IgD-negative memory B cell (primary cell): ENCODE measurements at regions not wholly inside any gene's neighbourhood (a gene's known extent, or its start where the extent isn't known, plus 50 kb on each side); places are given as distances from the start of the nearest gene placed in this dataset.

Source experiments
- H3K27ac Mint-ChIP-seq, 3 donors: one replicate each; pipeline ENCODE4 v1.8.0; 2020 to 2022; ENCODE audit warnings: mild to moderate bottlenecking in 3 of 3, mixed read lengths in 3 of 3, moderate library complexity in 1 of 3
- H3K27me3 Mint-ChIP-seq: one replicate; pipeline ENCODE4 v1.8.0; 2021; ENCODE audit warnings: mixed read lengths
- H3K36me3 Mint-ChIP-seq: one replicate; pipeline ENCODE4 v1.8.0; 2020; ENCODE audit warnings: mild to moderate bottlenecking, mixed read lengths
- H3K4me1 Mint-ChIP-seq, 3 donors: one replicate each; pipeline ENCODE4 v1.8.0; 2020 to 2022; ENCODE audit warnings: mixed read lengths in 3 of 3, mild to moderate bottlenecking in 1 of 3
- H3K4me3 Mint-ChIP-seq, 4 donors: one replicate each; pipeline ENCODE4 v1.8.0; 2020 to 2022; ENCODE audit warnings: mild to moderate bottlenecking in 4 of 4, mixed read lengths in 4 of 4, moderate library complexity in 3 of 4
- H3K9me3 Mint-ChIP-seq, 3 donors: one replicate each; pipeline ENCODE4 v1.8.0; 2020 to 2021; ENCODE audit warnings: mixed read lengths in 3 of 3, mild to moderate bottlenecking in 1 of 3

DNA sequence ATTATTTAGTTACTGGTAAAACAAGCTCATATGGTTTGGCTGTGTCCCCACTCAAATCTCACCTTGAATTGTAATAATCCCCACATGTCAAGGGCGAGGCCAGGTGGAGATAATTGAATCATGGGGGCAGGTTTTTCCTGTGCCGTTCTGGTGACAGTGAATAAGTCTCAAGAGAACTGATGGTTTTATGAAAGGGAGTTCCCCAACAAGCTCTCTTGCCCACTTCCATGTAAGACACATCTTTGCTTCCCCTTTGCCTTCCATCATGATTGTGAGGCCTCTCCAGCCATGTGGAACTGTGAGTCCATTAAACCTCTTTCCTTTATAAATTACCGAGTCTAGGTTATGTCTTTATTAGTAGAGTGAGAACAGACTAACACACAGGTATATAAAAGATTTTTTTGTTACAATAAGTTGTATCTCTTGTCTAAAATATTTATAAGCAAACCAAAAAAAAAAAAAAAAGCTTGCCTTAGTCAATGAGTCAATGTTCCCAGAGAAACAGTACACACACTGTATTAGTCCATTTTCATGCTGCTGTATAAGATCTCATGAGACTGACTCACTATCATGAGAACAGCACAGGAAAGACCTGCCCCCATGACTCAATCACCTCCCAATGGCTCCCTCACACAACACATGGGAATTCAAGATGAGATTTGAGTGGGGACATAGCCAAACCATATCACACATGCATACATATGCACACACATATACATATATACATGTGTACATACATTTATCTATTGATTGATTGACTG is 138.3 kb downstream of the BASP1 start:
- H3K36me3 Mint-ChIP-seq, result peaks cover 3% of the 10 kb centered on the region
- H3K27ac Mint-ChIP-seq, result no peak overlapping the region
- H3K9me3 Mint-ChIP-seq, result peaks cover 0 to 11% (median 4%) of the 10 kb centered on the region in 3 donors
- H3K27me3 Mint-ChIP-seq, result no peaks in the 10 kb centered on the region
- H3K4me3 Mint-ChIP-seq, result no peak overlapping the region
- H3K4me1 Mint-ChIP-seq, result peaks cover 5 to 11% (median 7%) of the 10 kb centered on the region in 3 donors

DNA sequence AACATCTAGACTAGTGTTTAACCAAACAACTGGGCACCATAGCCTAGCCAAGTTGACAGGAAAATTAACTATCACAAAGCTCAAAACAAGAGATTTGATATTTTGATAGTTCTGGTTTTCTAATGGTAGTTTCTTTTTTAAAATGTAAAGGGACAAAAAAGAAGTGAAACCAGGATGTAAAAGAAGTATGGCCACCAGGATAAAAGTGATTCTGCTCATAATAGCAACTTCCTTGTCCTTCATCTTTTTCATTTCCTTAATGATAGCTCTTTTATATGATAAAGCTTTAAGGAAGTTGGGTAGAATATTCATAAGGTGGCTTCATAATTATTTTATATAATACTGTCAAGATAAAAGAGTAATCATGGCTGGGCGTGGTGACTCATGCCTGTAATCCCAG is 139.1 kb downstream of the BASP1 start:
- H3K9me3 Mint-ChIP-seq, result peaks cover 0 to 11% (median 4%) of the 10 kb centered on the region in 3 donors
- no peak overlapping the region for H3K4me3 Mint-ChIP-seq
- peak overlapping the region in 1 of 3 donors; percentile 21 for H3K27ac Mint-ChIP-seq
- no peaks in the 10 kb centered on the region for H3K27me3 Mint-ChIP-seq
- peaks cover 5 to 11% (median 7%) of the 10 kb centered on the region in 3 donors for H3K4me1 Mint-ChIP-seq
- peaks cover 3% of the 10 kb centered on the region for H3K36me3 Mint-ChIP-seq

DNA sequence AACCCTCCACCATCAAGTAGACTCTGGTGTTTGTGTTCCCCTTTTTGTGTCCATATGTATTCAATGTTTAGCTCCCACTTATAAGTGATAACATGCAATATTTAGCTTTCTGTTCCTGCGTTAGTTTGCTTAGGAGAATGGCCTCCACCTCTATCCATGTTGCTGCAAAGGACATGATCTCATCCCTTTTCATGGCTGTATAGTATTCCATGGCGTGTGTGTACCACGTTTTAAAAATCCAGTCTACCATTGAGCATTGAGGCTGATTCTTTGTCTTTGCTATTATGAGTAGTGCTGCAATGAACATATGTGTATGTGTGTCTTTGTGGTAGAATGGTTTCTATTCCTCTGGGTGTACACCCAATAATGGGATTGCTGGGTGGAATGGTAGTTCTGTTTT is 140.1 kb downstream of the BASP1 start:
- Mint-ChIP-seq H3K4me1 (peaks cover 5 to 11% (median 7%) of the 10 kb centered on the region in 3 donors), H3K4me3 (no peak overlapping the region), H3K27me3 (no peaks in the 10 kb centered on the region), H3K36me3 (peaks cover 3% of the 10 kb centered on the region), H3K27ac (no peak overlapping the region), H3K9me3 (peaks cover 0 to 9% (median 4%) of the 10 kb centered on the region in 3 donors)

DNA sequence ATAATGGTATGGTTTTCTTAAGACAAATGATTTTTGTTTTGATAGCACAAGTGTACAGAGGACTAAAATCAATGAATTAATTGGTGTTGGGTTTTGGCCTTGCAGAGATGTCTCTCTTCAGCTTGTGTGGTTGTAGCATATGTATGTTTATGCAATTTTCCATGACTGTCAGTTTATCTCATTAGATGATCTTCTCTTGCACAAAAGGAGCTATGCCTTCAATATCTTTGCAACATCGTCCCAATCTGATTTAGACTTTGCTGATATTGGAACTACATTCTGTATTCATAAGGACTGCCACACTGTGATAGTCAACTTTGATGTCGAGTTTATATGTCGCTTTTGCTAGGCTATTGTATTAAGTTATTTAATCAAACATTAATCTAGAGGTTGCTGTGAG is 140.0 kb upstream of the TAF11L2 start:
- H3K4me1 Mint-ChIP-seq, result peaks cover 5 to 11% (median 7%) of the 10 kb centered on the region in 3 donors
- H3K9me3 Mint-ChIP-seq, result peaks cover 0 to 9% (median 4%) of the 10 kb centered on the region in 3 donors
- H3K4me3 Mint-ChIP-seq, result no peak overlapping the region
- no peak overlapping the region for H3K27ac Mint-ChIP-seq
- no peaks in the 10 kb centered on the region for H3K27me3 Mint-ChIP-seq
- H3K36me3 Mint-ChIP-seq, result peaks cover 3% of the 10 kb centered on the region

DNA sequence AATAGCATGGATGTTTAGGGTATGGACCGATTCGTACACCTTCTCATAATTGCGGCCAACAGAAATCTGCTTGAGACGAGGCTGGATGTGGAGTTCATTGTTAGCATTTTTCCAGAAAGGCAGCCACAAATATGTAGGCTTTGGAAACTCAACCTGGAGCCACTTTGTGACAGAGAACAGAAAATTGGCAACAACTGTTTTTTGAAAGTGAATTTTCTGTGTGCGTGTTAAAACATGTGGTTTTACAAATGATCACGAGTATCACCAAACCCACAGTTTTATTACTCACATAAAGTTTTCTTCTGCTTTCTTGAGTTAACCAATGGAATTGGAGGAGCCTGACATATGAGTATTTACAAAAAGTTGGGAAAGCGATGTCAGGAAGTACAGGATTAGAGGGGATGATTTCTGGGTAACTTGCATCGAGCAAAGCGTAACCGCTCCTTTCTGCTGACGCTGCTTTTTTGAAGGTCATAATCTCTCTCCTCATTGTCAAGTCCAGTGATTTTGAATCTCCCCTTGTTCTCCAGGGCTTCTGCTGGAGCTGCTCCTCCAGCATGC is 138.5 kb upstream of the TAF11L2 start:
- peaks cover 3% of the 10 kb centered on the region for H3K36me3 Mint-ChIP-seq
- H3K4me3 Mint-ChIP-seq, result no peak overlapping the region
- H3K27ac Mint-ChIP-seq, result no peak overlapping the region
- peaks cover 0 to 9% (median 4%) of the 10 kb centered on the region in 3 donors for H3K9me3 Mint-ChIP-seq
- H3K27me3 Mint-ChIP-seq, result no peaks in the 10 kb centered on the region
- H3K4me1 Mint-ChIP-seq, result peaks cover 5 to 11% (median 7%) of the 10 kb centered on the region in 3 donors

DNA sequence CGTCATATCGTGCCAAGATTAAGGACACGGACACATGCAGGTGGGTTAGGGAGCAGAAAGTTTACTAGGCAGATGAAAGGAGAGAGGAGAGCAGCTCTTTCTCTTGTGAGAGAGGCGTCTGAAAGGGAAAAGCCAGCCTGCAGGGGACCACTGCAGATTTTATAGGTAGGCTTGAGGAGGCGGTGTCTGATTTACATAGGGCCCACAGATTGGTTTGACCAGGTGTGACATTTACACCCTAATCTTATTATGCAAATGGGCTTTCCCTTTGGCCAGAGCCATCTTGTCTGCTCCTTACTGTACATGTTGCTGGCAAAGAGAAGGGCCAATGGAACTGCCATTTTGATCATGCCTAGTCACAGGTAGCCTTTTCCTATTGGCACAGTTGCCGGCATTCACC is 137.2 kb upstream of the TAF11L2 start:
- H3K4me3 Mint-ChIP-seq, result no peak overlapping the region
- no peaks in the 10 kb centered on the region for H3K27me3 Mint-ChIP-seq
- peaks cover 1 to 5% (median 3%) of the 10 kb centered on the region in 3 donors for H3K4me1 Mint-ChIP-seq
- no peak overlapping the region for H3K27ac Mint-ChIP-seq
- peaks cover 0 to 5% (median 4%) of the 10 kb centered on the region in 3 donors for H3K9me3 Mint-ChIP-seq
- H3K36me3 Mint-ChIP-seq, result peaks cover 3% of the 10 kb centered on the region

DNA sequence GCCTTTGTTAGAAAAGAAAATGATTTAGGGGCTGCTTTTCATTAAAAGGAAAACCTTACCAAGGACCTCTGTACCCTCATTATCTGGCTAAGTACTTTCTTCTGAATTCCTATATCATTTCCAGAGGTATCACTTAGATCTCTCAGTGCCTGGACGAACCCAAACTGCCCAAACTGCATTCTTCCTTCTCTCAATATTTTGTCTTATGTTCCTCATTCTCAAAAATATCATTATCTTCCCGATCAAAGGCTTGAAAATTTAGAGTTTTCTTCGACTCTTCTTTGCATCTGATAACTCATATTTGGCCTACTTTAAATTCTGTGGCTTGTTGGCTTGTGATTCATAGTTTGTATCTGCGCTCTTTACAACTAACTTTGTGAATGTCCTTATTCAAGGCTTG is 136.7 kb upstream of the TAF11L2 start:
- no peaks in the 10 kb centered on the region for H3K36me3 Mint-ChIP-seq
- H3K27ac Mint-ChIP-seq, result no peak overlapping the region
- H3K9me3 Mint-ChIP-seq, result peaks cover 0 to 7% (median 4%) of the 10 kb centered on the region in 3 donors

DNA sequence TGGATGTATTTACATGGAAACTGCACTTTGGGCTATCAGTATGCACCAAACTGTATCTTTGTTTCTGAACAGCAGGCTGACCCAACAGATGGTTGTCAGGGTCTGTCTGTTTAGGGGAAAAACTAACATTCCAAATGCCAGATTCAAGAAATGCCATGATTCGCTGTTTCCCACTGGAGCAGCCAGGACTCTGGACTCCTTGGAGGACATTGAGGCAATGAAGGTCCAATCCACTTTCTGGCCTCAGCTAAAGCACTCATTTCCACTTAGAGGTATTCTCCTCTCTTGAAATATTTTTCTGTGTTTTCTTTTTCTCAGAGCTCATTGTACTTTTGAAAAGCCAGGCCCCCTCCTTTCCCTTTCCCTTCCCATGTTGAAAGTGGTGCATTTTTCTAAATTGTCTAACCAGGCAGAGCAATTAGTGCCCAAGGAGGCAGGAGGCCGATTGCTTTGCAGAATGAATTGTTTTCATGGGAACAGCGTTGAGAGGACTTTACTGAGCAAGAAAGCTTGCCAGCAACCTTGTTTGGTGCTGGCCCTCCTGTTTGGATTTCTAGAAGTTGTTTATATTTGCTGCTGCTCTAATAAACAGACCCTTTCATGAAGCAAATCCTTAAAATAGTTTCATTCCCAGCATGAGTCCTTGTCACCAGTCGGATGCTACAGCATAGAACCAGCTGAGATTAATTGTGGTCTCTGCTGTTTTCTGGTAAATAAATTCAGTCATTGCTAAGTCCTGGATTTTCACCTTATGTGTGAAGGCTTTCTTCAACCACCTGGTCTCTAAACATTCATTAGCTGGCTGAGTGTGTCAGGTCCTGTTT is 132.8 kb upstream of the TAF11L2 start:
- Mint-ChIP-seq H3K36me3 (no peaks in the 10 kb centered on the region), H3K9me3 (peaks cover 0 to 5% (median 0%) of the 10 kb centered on the region in 3 donors), H3K27ac (no peak overlapping the region), H3K4me3 (no peak overlapping the region), H3K27me3 (no peaks in the 10 kb centered on the region), H3K4me1 (no peaks in the 10 kb centered on the region)

More for the DNA sequence above, 136.7 kb upstream of the TAF11L2 start:
- Mint-ChIP-seq H3K4me3 (no peak overlapping the region), H3K4me1 (peaks cover 0 to 1% (median under 1%) of the 10 kb centered on the region in 3 donors), H3K27me3 (no peaks in the 10 kb centered on the region)

DNA sequence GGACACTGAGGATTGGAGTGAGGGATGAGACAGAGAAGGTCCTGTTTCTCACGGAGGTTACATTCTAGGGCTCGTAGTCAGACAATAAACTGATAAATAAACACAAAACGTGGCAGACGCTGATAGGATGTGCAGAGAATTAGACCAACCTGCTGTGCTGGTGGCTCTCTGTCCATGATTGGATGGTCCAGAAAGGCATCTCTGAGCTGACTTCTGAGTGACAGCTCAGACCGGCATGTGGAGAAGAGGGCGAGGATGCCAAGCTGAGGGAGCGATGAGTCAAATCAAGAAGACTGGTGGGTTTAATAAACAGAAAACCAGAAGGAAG is 132.3 kb upstream of the TAF11L2 start:
- Mint-ChIP-seq H3K4me3 (no peak overlapping the region), H3K27ac (no peak overlapping the region), H3K27me3 (no peaks in the 10 kb centered on the region), H3K4me1 (no peaks in the 10 kb centered on the region), H3K36me3 (no peaks in the 10 kb centered on the region), H3K9me3 (peaks cover 0 to 2% (median 0%) of the 10 kb centered on the region in 3 donors)

DNA sequence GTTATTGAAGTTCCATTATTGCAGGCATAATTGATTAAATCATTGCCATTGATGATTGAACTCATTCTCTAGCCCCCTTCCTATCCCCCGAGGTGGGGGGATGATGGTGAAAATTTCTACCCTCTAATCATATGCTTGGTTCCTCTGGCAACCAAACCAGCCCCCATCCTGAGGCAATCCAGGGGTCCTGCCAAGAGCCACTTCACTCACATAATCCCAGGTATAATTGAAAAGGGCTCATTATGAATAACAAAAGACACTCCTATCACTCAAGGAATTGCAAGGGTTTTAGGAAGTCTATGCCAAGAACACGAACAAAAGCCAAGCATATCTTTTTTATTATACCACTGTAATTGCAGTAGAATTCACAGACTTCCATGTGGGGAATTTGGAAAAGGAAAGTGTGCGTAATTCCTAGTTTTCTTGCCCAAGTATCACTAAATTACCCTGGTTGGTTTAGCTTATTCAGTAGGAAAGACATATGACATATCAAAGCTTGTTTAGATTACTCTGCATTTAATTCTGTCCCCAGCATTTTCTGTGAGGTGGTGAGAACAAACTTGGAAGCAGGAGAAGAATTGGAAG is 130.7 kb upstream of the TAF11L2 start:
- H3K27me3 Mint-ChIP-seq, result no peaks in the 10 kb centered on the region
- peaks cover 0 to 2% (median 0%) of the 10 kb centered on the region in 3 donors for H3K9me3 Mint-ChIP-seq
- no peaks in the 10 kb centered on the region for H3K4me1 Mint-ChIP-seq
- no peak overlapping the region for H3K27ac Mint-ChIP-seq
- H3K4me3 Mint-ChIP-seq, result no peak overlapping the region
- H3K36me3 Mint-ChIP-seq, result no peaks in the 10 kb centered on the region

DNA sequence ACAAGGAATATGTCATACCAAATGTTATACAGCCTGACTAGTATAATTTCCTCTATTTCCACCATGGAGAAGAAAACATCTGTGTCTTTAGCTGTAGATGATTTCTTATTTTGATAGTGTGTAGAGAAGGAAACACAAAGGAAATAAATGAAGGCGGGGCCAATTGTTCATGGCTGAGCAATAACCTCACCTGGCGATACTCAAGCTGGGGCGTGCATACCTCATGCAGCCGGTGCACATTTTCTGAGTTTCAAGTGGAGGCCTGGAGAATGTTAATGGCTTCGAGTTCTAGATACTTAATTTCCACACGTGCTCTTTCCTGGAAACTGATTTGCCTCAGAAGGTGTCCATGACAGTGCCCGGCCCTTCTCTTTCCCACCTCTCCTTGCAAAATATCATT is 127.4 kb upstream of the TAF11L2 start:
- peaks cover 0 to 2% (median 0%) of the 10 kb centered on the region in 3 donors for H3K9me3 Mint-ChIP-seq
- H3K36me3 Mint-ChIP-seq, result no peaks in the 10 kb centered on the region
- H3K4me1 Mint-ChIP-seq, result peaks cover 9 to 11% (median 9%) of the 10 kb centered on the region in 3 donors
- no peak overlapping the region for H3K27ac Mint-ChIP-seq
- H3K4me3 Mint-ChIP-seq, result no peak overlapping the region
- no peaks in the 10 kb centered on the region for H3K27me3 Mint-ChIP-seq

DNA sequence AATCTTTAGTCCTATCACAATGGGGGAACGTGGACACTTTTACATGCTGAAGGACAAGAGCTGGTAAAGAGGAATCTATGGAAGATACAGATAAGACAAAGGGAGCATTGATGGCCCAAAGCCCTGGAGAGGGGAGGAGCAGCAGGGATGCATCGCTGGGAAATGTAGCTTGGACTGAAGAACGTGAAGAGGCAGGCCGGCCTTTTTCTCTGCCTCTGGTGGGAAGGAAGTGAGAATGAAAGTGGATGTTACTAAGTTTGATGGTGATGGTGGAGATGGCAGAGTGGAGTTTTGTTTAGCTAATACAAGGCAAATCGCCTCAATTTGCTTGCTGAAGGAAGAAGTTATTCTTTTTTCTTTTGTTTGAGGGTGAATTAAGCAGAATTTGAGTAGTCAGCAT is 124.6 kb upstream of the TAF11L2 start:
- Mint-ChIP-seq H3K27ac (no peak overlapping the region), H3K27me3 (no peaks in the 10 kb centered on the region), H3K4me3 (no peak overlapping the region), H3K4me1 (peaks cover 9 to 11% (median 9%) of the 10 kb centered on the region in 3 donors), H3K36me3 (no peaks in the 10 kb centered on the region), H3K9me3 (no peaks in the 10 kb centered on the region)

DNA sequence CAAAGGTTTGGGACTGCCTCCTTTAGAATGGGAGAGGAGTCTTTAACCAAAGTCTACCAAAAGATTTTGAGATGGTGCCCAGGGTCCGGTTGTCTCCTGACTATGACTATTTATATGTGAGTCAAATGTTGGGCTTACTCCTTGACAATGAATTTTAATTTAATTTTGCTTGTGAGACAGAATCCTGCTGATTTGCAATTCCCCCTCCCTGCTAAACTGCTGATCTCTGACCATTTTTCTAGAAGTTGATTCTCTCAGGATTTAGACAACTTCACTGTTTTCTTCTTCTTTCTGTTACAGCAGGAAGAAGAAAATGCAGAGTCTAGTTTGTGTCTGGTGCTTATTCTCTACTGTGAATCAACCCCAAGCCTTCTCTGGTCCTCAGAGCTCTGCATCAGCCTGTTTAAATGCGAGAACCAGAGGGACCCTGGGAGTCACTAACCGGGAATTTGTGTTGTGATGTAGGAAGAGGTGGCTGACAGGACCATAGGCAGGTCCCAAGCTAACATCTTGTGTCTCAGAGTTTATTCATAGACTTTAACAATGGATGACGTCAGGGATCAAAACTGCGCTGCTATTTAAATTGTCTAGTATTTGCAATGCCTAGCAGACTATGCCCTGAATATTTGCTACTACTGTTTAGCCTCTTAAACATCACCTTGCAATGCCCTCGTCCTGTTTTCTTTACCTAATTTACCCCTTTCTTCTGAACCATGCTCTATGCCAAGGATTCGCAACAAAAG is 124.0 kb upstream of the TAF11L2 start:
- Mint-ChIP-seq H3K4me3 (no peak overlapping the region), H3K27me3 (no peaks in the 10 kb centered on the region), H3K4me1 (peaks cover 9 to 11% (median 9%) of the 10 kb centered on the region in 3 donors), H3K9me3 (no peaks in the 10 kb centered on the region), H3K27ac (no peak overlapping the region), H3K36me3 (no peaks in the 10 kb centered on the region)

DNA sequence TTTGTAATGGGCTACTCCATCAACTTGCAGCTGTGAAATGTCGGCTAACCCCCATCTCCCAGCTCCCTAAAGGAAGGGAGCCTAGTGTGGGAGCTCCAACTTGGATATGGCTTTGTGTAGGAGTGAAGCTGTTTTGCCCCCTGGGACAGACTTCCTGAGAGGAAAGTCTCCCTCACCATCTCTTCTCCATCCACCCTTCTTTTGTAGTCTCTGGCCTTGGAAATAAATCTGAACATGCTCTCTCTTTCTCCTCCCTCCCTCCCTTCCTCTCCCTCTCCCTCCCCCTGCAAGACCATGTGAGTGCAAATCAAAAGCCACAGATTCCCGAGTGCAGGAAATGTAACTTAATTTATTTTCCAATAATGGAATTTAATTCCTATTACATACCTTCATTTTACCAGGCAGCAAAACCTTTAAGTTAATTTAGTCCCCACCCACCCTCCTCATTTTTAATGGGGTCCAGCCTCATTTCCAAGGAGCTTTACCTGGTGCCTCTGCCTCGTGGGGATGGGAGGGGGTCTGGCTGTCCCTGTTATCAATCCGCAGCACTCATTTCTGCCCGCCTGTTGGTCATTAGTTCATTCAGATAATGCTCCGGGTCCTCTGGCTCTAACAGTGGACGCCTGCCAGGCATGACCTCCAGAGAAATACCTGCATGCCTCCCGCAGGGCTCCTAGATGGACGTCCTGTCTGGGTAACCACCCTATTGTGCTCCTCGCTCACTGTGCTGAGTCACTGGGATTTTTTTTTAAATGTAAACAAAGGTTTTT is 122.9 kb upstream of the TAF11L2 start:
- H3K4me1 Mint-ChIP-seq, result peaks cover 9 to 11% (median 9%) of the 10 kb centered on the region in 3 donors
- H3K9me3 Mint-ChIP-seq, result no peaks in the 10 kb centered on the region
- no peaks in the 10 kb centered on the region for H3K27me3 Mint-ChIP-seq
- H3K36me3 Mint-ChIP-seq, result no peaks in the 10 kb centered on the region
- no peak overlapping the region for H3K27ac Mint-ChIP-seq
- H3K4me3 Mint-ChIP-seq, result peak overlapping the region in 1 of 4 donors; percentile 72
